DMS114 treated with DMSO at 0.1 percent for 48 hours (cell line): ENCODE measurements at regions not wholly inside any gene's neighbourhood (a gene's known extent, or its start where the extent isn't known, plus 50 kb on each side); places are given as distances from the start of the nearest gene placed in this dataset.
"Not testable (repeated sequence)": the region's sequence is repeated elsewhere in the genome, so short reads cannot be mapped to it uniquely, and the experiment has no call there.

Source experiments
- DNase-seq: peaks from one replicate; lab custom pipeline; 2025; ENCODE audit not compliant: unreplicated experiment; lab: John Stamatoyannopoulos, UW

- DNase-seq = no peak
Observed at GRCh38 chr3:17915341-17915740, 172.9 kb upstream of the TBC1D5 start.

DNA sequence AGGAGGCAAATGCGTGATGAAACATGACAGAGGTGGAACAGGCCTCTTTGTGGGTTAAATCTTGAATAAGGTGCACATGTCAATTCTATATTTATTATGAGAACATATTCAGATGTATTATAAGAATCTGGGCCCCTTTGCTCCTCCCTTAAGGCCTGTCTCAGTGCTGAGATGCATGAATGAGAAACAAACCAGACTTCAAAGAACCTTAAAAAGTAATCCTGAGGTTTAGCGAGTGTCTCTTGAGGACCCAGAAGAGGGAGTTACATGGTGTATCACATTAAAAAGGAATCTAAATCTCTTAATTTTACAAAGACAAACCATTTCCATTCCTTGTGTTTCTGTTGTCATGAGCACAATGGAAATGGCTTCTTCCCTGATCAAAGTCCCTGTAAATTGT lies 170.9 kb upstream of the TBC1D5 start:
- DNase-seq = no peak

GRCh38 chr3:17911986-17912760 lies 169.7 kb upstream of the TBC1D5 start:
- DNase-seq = no peak

GRCh38 chr3:17910922-17911321 lies 168.5 kb upstream of the TBC1D5 start:
- DNase-seq = no peak

- no peak for DNase-seq
Observed at GRCh38 chr3:17909714-17910113, 167.3 kb upstream of the TBC1D5 start.

GRCh38 chr3:17908399-17909191 lies 166.2 kb upstream of the TBC1D5 start:
- DNase-seq = no peak

DNA sequence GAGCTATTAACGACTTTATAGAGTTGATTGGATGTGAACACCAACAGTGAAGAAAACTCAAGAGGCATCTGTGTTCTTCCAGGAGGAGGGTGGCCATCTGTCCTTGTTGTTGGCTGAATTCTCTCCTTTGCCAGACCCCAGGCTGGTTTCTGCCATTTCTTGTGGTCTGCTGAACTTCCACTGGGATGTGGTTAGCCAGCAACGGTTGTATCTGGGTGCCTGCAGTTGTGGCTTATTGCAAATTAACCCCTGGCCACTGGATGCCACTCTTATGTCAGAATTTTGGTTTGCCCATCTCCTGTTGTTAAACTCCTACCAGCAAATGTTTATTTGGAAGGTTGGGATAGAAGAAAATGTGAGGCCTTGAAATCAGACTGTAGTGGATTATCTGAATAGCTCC lies 163.6 kb upstream of the TBC1D5 start:
- no peak for DNase-seq

DNA sequence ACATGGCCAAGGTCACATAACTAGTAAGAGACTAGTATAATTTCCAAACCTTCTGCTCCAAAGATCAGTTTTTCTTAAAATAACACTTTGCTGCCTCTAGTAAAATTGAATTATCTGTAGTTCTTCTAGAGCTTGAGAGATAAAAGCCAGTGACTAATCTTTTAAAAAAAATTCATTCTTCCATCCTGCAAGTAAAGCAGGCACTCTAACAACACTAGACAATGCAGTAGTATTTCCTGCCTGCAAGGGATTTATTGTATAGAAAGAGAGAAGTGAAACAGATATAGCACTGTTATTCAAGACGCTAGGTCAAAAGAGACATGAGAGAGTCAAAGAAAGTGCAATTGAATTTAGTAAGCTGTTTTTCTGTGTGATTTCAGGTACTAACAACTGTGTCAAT lies 159.5 kb upstream of the TBC1D5 start:
- no peak for DNase-seq

DNA sequence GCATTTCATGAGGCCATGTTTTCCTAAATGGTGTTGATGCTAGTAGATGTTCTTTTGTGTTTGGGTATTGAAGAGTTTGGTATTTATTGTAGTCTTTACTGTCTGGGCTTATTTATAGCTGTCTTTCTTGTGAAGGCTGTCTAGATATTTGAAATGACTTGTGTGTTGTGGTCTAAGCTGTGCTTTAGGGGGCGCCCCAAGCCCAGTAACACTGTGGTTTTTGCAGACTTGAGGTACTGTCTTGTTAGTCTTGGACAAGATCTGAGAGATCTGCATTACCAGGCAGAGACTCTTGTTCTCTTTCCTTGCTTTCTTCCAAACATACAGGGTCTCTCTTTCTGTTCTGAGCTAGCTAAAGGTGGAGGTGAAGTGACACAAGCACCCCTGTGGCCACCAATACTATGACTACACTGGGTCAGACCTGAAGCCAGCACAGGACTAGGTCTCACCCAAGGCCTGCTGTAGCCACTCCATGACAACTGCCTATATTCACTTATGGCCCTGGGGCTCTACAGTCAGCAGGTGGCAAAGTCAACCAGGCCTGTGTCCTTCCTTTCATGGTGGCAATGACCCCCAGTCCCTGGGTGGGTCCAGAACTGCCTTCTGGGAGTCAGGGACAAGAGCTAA lies 152.1 kb upstream of the TBC1D5 start:
- DNase-seq = no peak

GRCh38 chr3:17891139-17891856 lies 148.9 kb upstream of the TBC1D5 start:
- no peak for DNase-seq

- no peak for DNase-seq
Observed at GRCh38 chr3:17885986-17886385, 143.6 kb upstream of the TBC1D5 start.

DNA sequence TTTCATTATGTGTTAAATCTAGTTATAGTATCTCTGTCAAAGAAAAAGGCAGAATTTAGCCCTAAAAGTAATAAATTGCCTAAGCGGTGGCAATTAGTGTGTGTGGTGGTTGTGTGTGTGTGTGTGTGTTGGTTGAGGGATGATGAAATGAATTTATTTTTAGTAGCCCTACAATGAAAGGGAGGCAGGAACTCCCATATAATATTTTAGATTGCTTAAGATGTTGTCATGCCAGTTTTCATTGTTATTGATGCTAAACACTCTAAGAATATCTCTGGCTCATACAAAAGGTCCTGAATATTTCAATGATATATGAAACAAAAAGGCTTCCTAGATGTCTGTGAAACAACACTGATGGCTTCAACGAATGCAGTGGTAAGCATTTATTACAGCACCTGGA lies 140.6 kb upstream of the TBC1D5 start:
- no peak for DNase-seq

DNA sequence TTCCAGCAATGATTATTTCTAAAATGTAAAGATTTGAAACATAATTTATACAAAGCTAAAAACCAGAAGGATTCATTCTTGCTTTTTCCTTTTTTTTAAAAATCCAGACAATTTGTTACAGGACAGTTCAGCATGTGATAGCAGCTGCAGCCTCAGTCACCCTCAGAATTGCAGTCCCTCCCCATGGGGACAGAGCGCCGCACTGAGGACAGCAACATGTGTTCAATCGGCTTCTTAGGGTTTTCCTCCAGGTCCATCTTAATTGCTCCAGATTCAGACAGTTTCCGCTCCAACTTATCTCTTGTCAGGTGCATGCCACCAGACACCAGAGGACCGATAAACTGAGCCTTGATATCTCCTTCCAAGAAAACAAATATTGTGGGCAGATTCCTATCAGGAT lies 134.9 kb upstream of the TBC1D5 start:
- DNase-seq = no peak

DNA sequence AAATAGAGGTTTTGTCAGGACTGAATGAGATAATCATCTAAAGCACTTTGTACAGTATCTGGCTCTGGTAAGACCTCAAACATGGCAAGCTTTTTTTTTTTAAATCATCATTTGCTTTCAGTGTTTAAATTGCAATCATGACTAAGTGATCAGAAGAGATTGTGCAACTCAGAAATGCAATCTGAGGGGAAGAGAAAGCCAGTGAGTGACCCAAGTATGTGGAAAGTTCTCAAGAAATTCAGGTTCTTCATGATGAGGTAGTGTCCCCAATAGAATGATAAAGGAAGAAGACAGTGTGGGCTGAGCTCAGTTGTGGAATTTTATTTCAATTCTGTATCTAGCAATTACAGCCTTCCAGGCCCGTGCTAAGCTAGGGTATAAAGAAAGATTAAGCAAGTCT lies 132.2 kb upstream of the TBC1D5 start:
- no peak for DNase-seq

GRCh38 chr3:17872457-17872856 lies 130.0 kb upstream of the TBC1D5 start:
- no peak for DNase-seq

DNA sequence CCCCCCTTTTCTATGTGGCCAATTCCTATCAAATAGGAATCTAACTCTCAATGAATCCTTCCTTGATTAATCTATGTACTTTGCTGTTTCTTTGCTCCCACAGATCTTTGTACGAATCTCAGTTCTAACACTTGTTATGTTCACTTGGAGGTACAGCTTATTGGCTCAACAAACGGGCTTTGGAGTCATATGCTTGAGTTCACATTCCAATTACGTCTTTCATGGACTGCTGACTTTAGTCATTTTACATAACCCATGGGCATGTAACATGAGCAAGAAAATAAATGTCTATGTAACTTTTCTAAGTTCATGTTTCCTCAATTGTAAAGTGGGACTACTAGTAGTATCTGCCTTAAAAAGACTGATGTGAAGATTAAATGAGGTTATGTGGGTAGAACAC lies 123.2 kb upstream of the TBC1D5 start:
- no peak for DNase-seq

DNA sequence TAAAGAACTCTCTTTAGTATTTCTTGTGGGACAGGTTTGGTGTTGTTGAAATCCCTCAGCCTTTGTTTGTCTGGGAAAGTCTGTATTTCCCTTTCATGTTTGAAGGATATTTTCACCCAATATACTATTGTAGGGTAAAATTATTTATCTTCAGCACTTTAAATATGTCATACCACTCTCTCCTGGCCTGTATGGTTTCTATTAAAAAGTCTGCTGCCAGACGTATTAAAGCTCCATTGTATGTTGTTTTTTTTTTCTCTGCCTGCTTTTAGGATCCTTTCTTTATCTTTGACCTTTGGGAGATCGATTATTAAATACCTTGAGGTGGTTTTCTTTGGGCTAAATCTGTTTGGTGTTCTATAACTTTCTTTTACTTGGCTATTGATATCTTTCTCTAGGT lies 119.0 kb upstream of the TBC1D5 start:
- DNase-seq = no peak

DNA sequence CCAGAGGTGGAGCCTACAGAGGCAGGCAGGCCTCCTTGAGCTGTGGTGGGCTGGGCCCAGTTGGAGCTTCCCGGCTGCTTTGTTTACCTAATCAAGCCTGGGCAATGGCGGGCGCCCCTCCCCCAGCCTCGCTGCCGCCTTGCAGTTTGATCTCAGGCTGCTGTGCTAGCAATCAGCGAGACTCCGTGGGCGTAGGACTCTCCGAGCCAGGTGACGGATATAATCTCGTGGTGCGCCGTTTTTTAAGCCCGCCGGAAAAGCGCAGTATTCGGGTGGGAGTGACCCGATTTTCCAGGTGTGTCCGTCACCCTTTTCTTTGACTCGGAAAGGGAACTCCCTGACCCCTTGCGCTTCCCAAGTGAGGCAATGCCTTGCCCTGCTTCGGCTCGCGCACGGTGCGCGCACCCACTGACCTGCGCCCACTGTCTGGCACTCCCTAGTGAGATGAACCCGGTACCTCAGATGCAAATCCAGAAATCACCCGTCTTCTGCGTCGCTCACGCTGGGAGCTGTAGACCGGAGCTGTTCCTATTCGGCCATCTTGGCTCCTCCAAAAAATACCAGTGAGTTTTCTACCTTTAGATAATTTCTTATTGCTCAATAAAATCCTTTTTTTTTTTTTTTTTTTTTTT lies 118.5 kb upstream of the TBC1D5 start:
- DNase-seq = not testable (repeated sequence)

DNA sequence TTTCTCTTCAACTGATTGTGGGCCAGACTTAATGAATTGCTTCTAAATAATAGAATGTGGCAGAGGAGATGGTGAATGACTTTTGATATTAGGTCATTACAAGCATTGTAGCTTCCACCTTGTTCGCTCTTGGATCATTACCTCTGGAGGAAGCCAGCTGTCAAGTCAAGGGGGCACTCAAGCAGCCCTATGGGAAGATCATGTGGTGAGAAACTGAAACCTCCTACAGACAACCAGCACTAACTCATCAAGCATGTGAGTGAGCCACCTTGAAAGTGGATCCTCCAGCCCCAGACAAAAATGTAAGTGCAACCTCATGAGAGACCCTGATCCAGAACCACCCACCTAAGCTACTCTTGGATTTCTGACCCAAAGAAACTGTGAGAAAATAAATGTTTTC lies 109.8 kb upstream of the TBC1D5 start:
- no peak for DNase-seq

DNA sequence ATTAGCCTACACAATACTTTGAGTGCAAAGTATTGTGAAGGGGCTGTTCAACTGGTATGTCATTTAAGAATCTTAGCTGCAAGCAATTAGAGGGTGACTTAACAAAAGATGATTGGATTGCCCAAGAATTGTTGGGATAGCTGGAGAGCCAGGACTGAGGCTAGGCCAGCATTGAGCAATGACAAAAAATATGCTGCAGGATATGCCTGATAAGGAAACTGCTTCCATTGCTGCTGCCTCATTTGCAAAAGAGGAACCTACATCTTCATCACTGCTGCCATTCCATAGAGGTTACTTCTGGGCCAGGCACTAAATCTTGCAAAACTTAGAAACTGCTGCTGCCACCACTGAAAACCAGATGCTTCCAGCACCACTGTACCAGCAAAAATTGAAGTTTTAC lies 108.0 kb upstream of the TBC1D5 start:
- no peak for DNase-seq

DNA sequence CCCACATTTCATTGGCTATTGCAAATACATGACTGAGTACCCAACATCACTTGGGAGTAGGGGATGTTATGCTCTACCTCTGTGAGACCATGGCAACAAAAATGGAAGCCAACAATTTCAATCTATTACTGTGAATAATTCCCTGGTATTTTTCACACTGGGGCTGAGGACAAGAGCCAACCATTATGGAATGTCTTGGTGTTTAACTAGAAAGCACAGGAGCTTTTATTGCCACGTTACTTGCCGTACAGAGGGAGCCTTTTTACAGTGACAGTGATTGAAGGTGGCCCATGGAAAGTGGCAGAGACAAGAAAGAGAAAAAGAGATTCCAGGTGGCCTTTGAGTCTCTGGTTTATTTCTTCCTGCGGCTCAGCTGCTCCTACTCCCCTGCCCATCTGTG lies 105.7 kb upstream of the TBC1D5 start:
- no peak for DNase-seq
